HEK293 (cell line): ENCODE measurements at regions not wholly inside any gene's neighbourhood (a gene's known extent, or its start where the extent isn't known, plus 50 kb on each side); places are given as distances from the start of the nearest gene placed in this dataset.
"Not testable (repeated sequence)": the region's sequence is repeated elsewhere in the genome, so short reads cannot be mapped to it uniquely, and the experiment has no call there.

Experiments
- CTCF ChIA-PET: fragments of 350-600 bp; formaldehyde crosslinking; extraction: SDS; loops from one replicate; lab custom pipeline; 2021; ENCODE audit warnings: antibody characterized with exemption; lab: Yijun Ruan, JAX
- POLR2A ChIA-PET: fragments of 300-600 bp; formaldehyde crosslinking; extraction: SDS; loops from one replicate; lab custom pipeline; 2020; ENCODE audit warnings: antibody characterized with exemption, inconsistent platforms; lab: Yijun Ruan, JAX
- H3K27ac ChIP-seq: fragments of 200-500 bp; sonication (Bioruptor generic); 2 replicates; pipeline ENCODE4 v1.5.1; 2014; ENCODE audit warnings: low read depth, low read length, control low read depth, inconsistent platforms; ENCODE audit errors: extremely low read depth
- H3K36me3 ChIP-seq, 2 experiments: fragments of 200-500 bp in 1 of 2; sonication (Bioruptor generic) in 1 of 2; 1 replicate in 1 of 2; 2 replicates in 1 of 2; pipeline ENCODE4 v1.5.1; 2014 to 2017; ENCODE audit warnings: inconsistent platforms in 2 of 2, low read length in 2 of 2; ENCODE audit not compliant: control insufficient read depth in 2 of 2, insufficient read depth in 1 of 2
- H3K4me1 ChIP-seq: fragments of 200-500 bp; sonication (Bioruptor generic); 2 replicates; pipeline ENCODE4 v1.5.1; 2014; ENCODE audit warnings: mild to moderate bottlenecking, low read length, inconsistent platforms; ENCODE audit not compliant: control insufficient read depth, insufficient read depth
- H3K4me3 ChIP-seq: 2 replicates; pipeline ENCODE4 v1.5.1; 2011; ENCODE audit warnings: low read depth, mild to moderate bottlenecking, control low read depth, low read length, moderate library complexity
- H3K9me3 ChIP-seq: fragments of 200-500 bp; sonication (Bioruptor generic); 2 replicates; pipeline ENCODE4 v1.5.1; 2014; ENCODE audit warnings: low read depth, low read length, inconsistent platforms; ENCODE audit not compliant: control insufficient read depth, insufficient read depth
- PRDM1 ChIP-seq: fragments of 450-650 bp; formaldehyde crosslinking; IDR thresholded peaks from 2 replicates; pipeline ENCODE4; 2016; ENCODE audit warnings: missing biosample characterization, missing genetic modification characterization
- SP7 ChIP-seq: fragments of 450-650 bp; formaldehyde crosslinking; IDR thresholded peaks from 2 replicates; pipeline ENCODE4 v1.5.1; 2016; ENCODE audit warnings: missing biosample characterization, missing genetic modification characterization
- ZFHX2 ChIP-seq: fragments of 450-650 bp; formaldehyde crosslinking; conservative IDR thresholded peaks from 2 replicates; pipeline ENCODE4 v1.5.1; 2016; ENCODE audit warnings: missing biosample characterization, missing genetic modification characterization
- ZIC2 ChIP-seq: fragments of 450-650 bp; formaldehyde crosslinking; IDR thresholded peaks from 2 replicates; pipeline ENCODE4 v1.5.1; 2016; ENCODE audit warnings: missing biosample characterization, missing genetic modification characterization
- ZNF114 ChIP-seq: fragments of 450-650 bp; formaldehyde crosslinking; IDR thresholded peaks from 2 replicates; pipeline ENCODE4 v1.5.0; 2017; ENCODE audit warnings: missing biosample characterization, missing genetic modification characterization
- ZNF138 ChIP-seq: fragments of 450-650 bp; formaldehyde crosslinking; IDR thresholded peaks from 2 replicates; pipeline ENCODE4 v1.5.1; 2016; ENCODE audit warnings: missing biosample characterization, missing genetic modification characterization, borderline replicate concordance
- ZNF23 ChIP-seq: fragments of 450-650 bp; formaldehyde crosslinking; IDR thresholded peaks from 2 replicates; pipeline ENCODE4 v1.5.1; 2016; ENCODE audit warnings: missing biosample characterization, missing genetic modification characterization, borderline replicate concordance
- ZNF394 ChIP-seq: fragments of 450-650 bp; formaldehyde crosslinking; IDR thresholded peaks from 2 replicates; pipeline ENCODE4 v1.5.1; 2016; ENCODE audit warnings: missing biosample characterization, missing genetic modification characterization, mild to moderate bottlenecking, moderate library complexity, borderline replicate concordance
- ZNF544 ChIP-seq: fragments of 450-650 bp; formaldehyde crosslinking; IDR thresholded peaks from 2 replicates; pipeline ENCODE4 v1.5.0; 2017; ENCODE audit warnings: missing biosample characterization, missing genetic modification characterization
- ZNF626 ChIP-seq: fragments of 450-650 bp; sonication (Bioruptor Pico); formaldehyde crosslinking; IDR thresholded peaks from 2 replicates; pipeline ENCODE4 v1.5.1; 2018; ENCODE audit warnings: missing biosample characterization, missing genetic modification characterization, inconsistent platforms
- ZNF701 ChIP-seq: fragments of 450-650 bp; formaldehyde crosslinking; IDR thresholded peaks from 2 replicates; pipeline ENCODE4 v1.5.1; 2016; ENCODE audit warnings: missing biosample characterization, missing genetic modification characterization
- ZNF768 ChIP-seq: fragments of 450-650 bp; formaldehyde crosslinking; IDR thresholded peaks from 2 replicates; pipeline ENCODE4 v1.5.1; 2018; ENCODE audit warnings: missing biosample characterization, mild to moderate bottlenecking, missing genetic modification characterization
- ZNF785 ChIP-seq: fragments of 450-650 bp; formaldehyde crosslinking; IDR thresholded peaks from 2 replicates; pipeline ENCODE4 v1.5.1; 2016; ENCODE audit warnings: missing biosample characterization, missing genetic modification characterization
- ZNF792 ChIP-seq: fragments of 450-650 bp; formaldehyde crosslinking; IDR thresholded peaks from 2 replicates; pipeline ENCODE4 v1.5.1; 2016; ENCODE audit warnings: missing biosample characterization, missing genetic modification characterization
- ZNF837 ChIP-seq: fragments of 450-650 bp; formaldehyde crosslinking; IDR thresholded peaks from 2 replicates; pipeline ENCODE4 v1.5.1; 2016; ENCODE audit warnings: missing biosample characterization, missing genetic modification characterization
- TF ChIP-seq, protein P1 (sequence below): fragments of 450-650 bp; formaldehyde crosslinking; IDR thresholded peaks from 2 replicates; pipeline ENCODE4 v1.5.1; 2016; ENCODE audit warnings: missing biosample characterization, missing genetic modification characterization, low read depth
- TF ChIP-seq, protein P2 (sequence below): fragments of 450-650 bp; formaldehyde crosslinking; IDR thresholded peaks from 2 replicates; pipeline ENCODE4 v1.5.1; 2017; ENCODE audit warnings: missing biosample characterization, missing genetic modification characterization
- TF ChIP-seq, protein P3 (sequence below): fragments of 450-650 bp; formaldehyde crosslinking; IDR thresholded peaks from 2 replicates; pipeline ENCODE4 v1.5.1; 2017; ENCODE audit warnings: missing biosample characterization, missing genetic modification characterization
- TF ChIP-seq, protein P4 (sequence below): fragments of 450-650 bp; formaldehyde crosslinking; IDR thresholded peaks from 2 replicates; pipeline ENCODE4 v1.5.1; 2016; ENCODE audit warnings: missing biosample characterization, missing genetic modification characterization
- TF ChIP-seq, protein P5 (sequence below): fragments of 450-650 bp; formaldehyde crosslinking; IDR thresholded peaks from 2 replicates; pipeline ENCODE4 v1.5.1; 2016; ENCODE audit warnings: missing biosample characterization, missing genetic modification characterization

DNA sequence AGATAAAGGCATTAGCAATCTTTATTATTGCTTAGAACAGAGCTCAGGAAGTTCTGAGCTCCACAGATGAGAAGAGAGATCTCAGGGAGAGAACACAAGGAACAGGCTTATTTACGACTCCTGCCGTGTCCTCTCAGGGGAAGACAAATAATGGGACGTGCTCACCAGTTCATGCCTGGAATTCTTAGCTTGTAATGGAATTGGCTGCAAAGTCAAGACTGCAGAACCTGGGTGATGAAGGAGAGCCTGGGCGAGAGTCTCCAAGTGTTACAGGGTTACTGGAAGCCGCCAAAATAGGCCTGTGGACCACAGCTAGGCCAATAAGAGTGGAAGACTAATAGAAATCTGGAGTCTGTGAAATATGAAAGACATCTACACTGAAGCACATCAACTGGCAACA lies 174.5 kb upstream of the ADAMTSL1 start (continued):
- TF ChIP-seq, protein P1, sequence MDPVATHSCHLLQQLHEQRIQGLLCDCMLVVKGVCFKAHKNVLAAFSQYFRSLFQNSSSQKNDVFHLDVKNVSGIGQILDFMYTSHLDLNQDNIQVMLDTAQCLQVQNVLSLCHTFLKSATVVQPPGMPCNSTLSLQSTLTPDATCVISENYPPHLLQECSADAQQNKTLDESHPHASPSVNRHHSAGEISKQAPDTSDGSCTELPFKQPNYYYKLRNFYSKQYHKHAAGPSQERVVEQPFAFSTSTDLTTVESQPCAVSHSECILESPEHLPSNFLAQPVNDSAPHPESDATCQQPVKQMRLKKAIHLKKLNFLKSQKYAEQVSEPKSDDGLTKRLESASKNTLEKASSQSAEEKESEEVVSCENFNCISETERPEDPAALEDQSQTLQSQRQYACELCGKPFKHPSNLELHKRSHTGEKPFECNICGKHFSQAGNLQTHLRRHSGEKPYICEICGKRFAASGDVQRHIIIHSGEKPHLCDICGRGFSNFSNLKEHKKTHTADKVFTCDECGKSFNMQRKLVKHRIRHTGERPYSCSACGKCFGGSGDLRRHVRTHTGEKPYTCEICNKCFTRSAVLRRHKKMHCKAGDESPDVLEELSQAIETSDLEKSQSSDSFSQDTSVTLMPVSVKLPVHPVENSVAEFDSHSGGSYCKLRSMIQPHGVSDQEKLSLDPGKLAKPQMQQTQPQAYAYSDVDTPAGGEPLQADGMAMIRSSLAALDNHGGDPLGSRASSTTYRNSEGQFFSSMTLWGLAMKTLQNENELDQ (tag by site-specific recombination) = no peak
- TF ChIP-seq ZNF792 = no peak
- TF ChIP-seq SP7 (tag by site-specific recombination) = no peak
- no peak for TF ChIP-seq ZNF837
- no peak for TF ChIP-seq ZNF114 (tag by site-specific recombination)
- TF ChIP-seq, protein P2, sequence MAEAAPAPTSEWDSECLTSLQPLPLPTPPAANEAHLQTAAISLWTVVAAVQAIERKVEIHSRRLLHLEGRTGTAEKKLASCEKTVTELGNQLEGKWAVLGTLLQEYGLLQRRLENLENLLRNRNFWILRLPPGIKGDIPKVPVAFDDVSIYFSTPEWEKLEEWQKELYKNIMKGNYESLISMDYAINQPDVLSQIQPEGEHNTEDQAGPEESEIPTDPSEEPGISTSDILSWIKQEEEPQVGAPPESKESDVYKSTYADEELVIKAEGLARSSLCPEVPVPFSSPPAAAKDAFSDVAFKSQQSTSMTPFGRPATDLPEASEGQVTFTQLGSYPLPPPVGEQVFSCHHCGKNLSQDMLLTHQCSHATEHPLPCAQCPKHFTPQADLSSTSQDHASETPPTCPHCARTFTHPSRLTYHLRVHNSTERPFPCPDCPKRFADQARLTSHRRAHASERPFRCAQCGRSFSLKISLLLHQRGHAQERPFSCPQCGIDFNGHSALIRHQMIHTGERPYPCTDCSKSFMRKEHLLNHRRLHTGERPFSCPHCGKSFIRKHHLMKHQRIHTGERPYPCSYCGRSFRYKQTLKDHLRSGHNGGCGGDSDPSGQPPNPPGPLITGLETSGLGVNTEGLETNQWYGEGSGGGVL (tag by site-specific recombination) = no peak
- no peak for TF ChIP-seq ZNF394 (tag by site-specific recombination)
- TF ChIP-seq, protein P3, sequence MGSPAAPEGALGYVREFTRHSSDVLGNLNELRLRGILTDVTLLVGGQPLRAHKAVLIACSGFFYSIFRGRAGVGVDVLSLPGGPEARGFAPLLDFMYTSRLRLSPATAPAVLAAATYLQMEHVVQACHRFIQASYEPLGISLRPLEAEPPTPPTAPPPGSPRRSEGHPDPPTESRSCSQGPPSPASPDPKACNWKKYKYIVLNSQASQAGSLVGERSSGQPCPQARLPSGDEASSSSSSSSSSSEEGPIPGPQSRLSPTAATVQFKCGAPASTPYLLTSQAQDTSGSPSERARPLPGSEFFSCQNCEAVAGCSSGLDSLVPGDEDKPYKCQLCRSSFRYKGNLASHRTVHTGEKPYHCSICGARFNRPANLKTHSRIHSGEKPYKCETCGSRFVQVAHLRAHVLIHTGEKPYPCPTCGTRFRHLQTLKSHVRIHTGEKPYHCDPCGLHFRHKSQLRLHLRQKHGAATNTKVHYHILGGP (tag by site-specific recombination) = no peak
- TF ChIP-seq, all 188 proteins: peak for 0

DNA sequence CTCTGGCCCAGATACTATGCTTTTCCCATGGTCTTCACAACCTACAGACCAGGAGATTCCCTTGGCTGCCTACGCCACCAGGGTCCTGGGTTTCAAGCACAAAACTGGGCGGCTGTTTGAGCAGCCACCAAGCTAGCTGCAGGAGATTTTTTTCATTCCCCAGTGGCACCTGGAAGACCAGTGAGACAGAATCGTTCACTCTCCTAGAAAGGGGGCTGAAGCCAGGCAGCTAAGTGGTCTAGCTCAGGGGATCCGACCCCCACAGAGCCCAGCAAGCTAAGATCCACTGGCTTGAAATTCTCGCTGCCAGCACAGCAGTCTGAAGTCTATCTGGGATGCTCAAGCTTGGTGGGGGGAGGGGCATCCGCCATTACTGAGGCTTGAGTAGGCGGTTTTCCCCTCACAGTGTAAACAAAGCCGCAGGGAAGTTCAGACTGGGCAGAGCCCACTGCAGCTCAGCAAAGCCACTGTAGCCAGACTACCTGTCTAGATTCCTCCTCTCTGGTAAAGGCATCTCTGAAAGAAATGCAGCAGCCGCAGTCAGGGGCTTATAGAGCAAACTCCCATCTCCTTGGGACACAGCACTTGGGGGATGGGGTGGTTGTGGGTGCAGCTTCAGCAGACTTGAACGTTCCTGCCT lies 168.7 kb upstream of the ADAMTSL1 start:
- H3K4me3 ChIP-seq, H3K9me3 ChIP-seq, H3K4me1 ChIP-seq, POLR2A ChIA-PET, H3K36me3 ChIP-seq, H3K27ac ChIP-seq: not testable (repeated sequence)
- CTCF ChIA-PET = interaction anchor here (0.6 kb wide), 2 partner anchors 9 to 25 kb away, joined by 3 read pairs; no protein-coding TSS in a partner anchor
- TF ChIP-seq ZIC2 (peak; percentile 41; the same call in 1 of the 2 replicates), ZFHX2 (tag by site-specific recombination) (peak; percentile 31)

DNA sequence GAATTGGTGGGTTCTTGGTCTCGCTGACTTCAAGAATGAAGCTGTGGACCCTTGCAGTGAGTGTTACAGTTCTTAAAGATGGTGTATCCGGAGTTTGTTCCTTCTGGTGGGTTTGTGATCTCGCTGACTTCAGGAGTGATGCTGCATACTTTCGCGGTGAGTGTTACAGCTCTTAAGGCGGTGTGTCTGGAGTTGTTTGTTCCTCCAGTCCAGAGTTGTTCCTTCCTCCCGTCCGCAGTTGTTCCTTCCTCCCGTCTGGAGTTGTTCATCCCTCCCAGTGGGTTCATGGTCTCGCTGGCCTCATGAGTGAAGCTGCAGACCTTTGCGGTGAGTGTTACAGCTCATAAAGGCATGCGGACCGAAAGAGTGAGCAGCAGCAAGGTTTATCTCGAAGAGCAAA lies 159.6 kb upstream of the ADAMTSL1 start:
- no peaks in the 10 kb centered on the region for H3K4me1 ChIP-seq
- TF ChIP-seq ZNF544 (tag by site-specific recombination) (no peak), ZNF701 (tag by site-specific recombination) (no peak), ZNF23 (no peak), ZNF626 (tag by site-specific recombination) (no peak), ZNF785 (no peak), ZNF768 (tag by site-specific recombination) (no peak), ZNF138 (tag by site-specific recombination) (no peak), PRDM1 (tag by site-specific recombination) (no peak)
- TF ChIP-seq, protein P4, sequence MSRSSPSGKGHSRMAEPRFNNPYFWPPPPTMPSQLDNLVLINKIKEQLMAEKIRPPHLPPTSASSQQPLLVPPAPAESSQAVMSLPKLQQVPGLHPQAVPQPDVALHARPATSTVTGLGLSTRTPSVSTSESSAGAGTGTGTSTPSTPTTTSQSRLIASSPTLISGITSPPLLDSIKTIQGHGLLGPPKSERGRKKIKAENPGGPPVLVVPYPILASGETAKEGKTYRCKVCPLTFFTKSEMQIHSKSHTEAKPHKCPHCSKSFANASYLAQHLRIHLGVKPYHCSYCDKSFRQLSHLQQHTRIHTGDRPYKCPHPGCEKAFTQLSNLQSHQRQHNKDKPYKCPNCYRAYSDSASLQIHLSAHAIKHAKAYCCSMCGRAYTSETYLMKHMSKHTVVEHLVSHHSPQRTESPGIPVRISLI = no peak
- TF ChIP-seq, protein P5, sequence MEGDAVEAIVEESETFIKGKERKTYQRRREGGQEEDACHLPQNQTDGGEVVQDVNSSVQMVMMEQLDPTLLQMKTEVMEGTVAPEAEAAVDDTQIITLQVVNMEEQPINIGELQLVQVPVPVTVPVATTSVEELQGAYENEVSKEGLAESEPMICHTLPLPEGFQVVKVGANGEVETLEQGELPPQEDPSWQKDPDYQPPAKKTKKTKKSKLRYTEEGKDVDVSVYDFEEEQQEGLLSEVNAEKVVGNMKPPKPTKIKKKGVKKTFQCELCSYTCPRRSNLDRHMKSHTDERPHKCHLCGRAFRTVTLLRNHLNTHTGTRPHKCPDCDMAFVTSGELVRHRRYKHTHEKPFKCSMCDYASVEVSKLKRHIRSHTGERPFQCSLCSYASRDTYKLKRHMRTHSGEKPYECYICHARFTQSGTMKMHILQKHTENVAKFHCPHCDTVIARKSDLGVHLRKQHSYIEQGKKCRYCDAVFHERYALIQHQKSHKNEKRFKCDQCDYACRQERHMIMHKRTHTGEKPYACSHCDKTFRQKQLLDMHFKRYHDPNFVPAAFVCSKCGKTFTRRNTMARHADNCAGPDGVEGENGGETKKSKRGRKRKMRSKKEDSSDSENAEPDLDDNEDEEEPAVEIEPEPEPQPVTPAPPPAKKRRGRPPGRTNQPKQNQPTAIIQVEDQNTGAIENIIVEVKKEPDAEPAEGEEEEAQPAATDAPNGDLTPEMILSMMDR = no peak
- TF ChIP-seq, all 188 proteins: peak for 0
- Histone ChIP-seq H3K9me3 (no peaks in the 10 kb centered on the region), H3K4me3 (no peak overlapping the region), H3K27ac (no peak overlapping the region), H3K36me3 (no peaks in the 10 kb centered on the region)
- ChIA-PET POLR2A (no interaction called here), CTCF (no interaction called here)
